ENCODE measurements at regions not wholly inside any gene's neighbourhood (a gene's known extent, or its start where the extent isn't known, plus 50 kb on each side); places are given as distances from the start of the nearest gene placed in this dataset.

DNA sequence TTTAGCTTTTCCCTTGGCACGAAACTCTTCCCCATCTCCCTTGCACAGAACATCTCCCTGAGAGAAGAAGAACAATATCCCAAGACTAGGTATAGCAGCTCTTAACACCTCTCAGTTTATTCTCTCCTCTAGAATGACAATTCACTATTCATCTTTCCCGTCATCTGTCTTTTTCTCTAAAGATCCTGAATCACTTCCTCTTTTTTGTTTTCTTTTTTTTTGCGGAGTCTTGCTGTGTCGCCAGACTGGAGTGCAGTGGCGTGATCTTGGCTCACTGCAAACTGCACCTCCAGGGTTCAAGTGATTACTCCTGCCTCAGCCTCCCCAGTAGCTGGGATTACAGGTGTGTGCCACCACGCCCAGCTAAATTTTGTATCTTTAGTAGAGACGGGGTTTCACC is 574.4 kb upstream of the MAP3K7 start:
- Histone ChIP-seq H3K27me3 (no peaks in the 10 kb centered on the region), H3K36me3 (replicated peaks; ENCODE audit: insufficient read depth, low read depth) (no peaks in the 10 kb centered on the region), H2AFZ (no peak overlapping the region), H3K4me3 (no peak overlapping the region), H3K9me2 (replicated peaks; ENCODE audit: insufficient read depth) (no peaks in the 10 kb centered on the region), H4K20me1 (ENCODE audit: insufficient read depth, poor library complexity, severe bottlenecking) (no peaks in the 10 kb centered on the region), H3K4me1 (ENCODE audit: insufficient read depth) (no peaks in the 10 kb centered on the region), H3K79me2 (no peaks in the 10 kb centered on the region), H3K27ac (no peak overlapping the region), H3K4me2 (no peak overlapping the region), H3K9me3 (ENCODE audit: low read depth) (no peaks in the 10 kb centered on the region)
- TF ChIP-seq EZH2phosphoT487 (IDR thresholded peaks at IDR 0.05; ENCODE audit: low read depth, severe bottlenecking, unreplicated experiment) (no peak), CTCF (IDR thresholded peaks at IDR 0.05; ENCODE audit: poor library complexity) (no peak), EZH2 (IDR thresholded peaks at IDR 0.05; ENCODE audit: borderline replicate concordance) (no peak)
- 95% methylated on average over 7 of the region's 7 CpGs for WGBS (ENCODE audit: low lambda C conversion rate, missing lambda C conversion rate)
- DNase-seq (ENCODE audit: low spot score) = no peak

- Histone ChIP-seq H3K4me2 (no peak overlapping the region), H3K9me2 (replicated peaks; ENCODE audit: insufficient read depth) (no peaks in the 10 kb centered on the region), H3K27me3 (no peaks in the 10 kb centered on the region), H3K27ac (no peak overlapping the region), H3K4me3 (no peak overlapping the region), H3K4me1 (ENCODE audit: insufficient read depth) (peaks cover 9% of the 10 kb centered on the region), H3K79me2 (no peaks in the 10 kb centered on the region), H3K9me3 (ENCODE audit: low read depth) (no peaks in the 10 kb centered on the region), H4K20me1 (ENCODE audit: insufficient read depth, poor library complexity, severe bottlenecking) (no peaks in the 10 kb centered on the region), H2AFZ (no peak overlapping the region), H3K36me3 (replicated peaks; ENCODE audit: insufficient read depth, low read depth) (no peaks in the 10 kb centered on the region)
- WGBS (ENCODE audit: low lambda C conversion rate, missing lambda C conversion rate) = 82% methylated on average over 5 of the region's 5 CpGs
- no peak for TF ChIP-seq EZH2 (IDR thresholded peaks at IDR 0.05; ENCODE audit: borderline replicate concordance)
- no peak for TF ChIP-seq CTCF (IDR thresholded peaks at IDR 0.05; ENCODE audit: poor library complexity)
- TF ChIP-seq EZH2phosphoT487 (IDR thresholded peaks at IDR 0.05; ENCODE audit: low read depth, severe bottlenecking, unreplicated experiment) = no peak
- DNase-seq (ENCODE audit: low spot score) = no peak
Observed at GRCh38 chr6:91155129-91155785, 568.4 kb upstream of the MAP3K7 start.

DNA sequence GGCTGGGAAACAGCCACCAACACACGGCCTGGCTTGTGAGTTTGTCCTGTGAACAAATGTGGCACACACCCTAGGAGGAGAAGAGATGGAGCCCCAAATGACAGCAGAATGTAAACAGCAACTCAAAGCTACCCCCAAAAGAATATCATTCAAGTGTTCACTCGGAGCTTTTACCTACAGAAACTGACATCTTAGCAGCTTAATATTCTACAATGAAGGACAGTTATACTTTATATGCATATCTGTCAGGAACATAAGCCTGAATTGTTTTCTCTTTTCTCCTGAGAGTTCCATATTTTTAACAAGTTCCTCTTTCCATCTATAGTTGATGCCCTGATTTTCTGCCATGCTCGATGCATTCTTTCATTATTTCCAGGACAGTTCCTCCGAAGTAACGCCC is 566.0 kb upstream of the MAP3K7 start:
- Histone ChIP-seq H3K4me1 (ENCODE audit: insufficient read depth) (peaks cover 16% of the 10 kb centered on the region), H3K4me3 (no peak overlapping the region), H3K27ac (no peak overlapping the region), H3K79me2 (no peaks in the 10 kb centered on the region), H3K9me2 (replicated peaks; ENCODE audit: insufficient read depth) (no peaks in the 10 kb centered on the region), H3K27me3 (no peaks in the 10 kb centered on the region), H3K36me3 (replicated peaks; ENCODE audit: insufficient read depth, low read depth) (no peaks in the 10 kb centered on the region), H3K4me2 (no peak overlapping the region), H3K9me3 (ENCODE audit: low read depth) (no peaks in the 10 kb centered on the region), H2AFZ (no peak overlapping the region), H4K20me1 (ENCODE audit: insufficient read depth, poor library complexity, severe bottlenecking) (no peaks in the 10 kb centered on the region)
- DNase-seq (ENCODE audit: low spot score) = no peak
- TF ChIP-seq CTCF (IDR thresholded peaks at IDR 0.05; ENCODE audit: poor library complexity) (no peak), EZH2 (IDR thresholded peaks at IDR 0.05; ENCODE audit: borderline replicate concordance) (no peak), EZH2phosphoT487 (IDR thresholded peaks at IDR 0.05; ENCODE audit: low read depth, severe bottlenecking, unreplicated experiment) (no peak)
- 88% methylated on average over 5 of the region's 5 CpGs for WGBS (ENCODE audit: low lambda C conversion rate, missing lambda C conversion rate)

Measured in hepatocyte (in vitro differentiated cells).